GM12878 (cell line): ENCODE measurements at regions not wholly inside any gene's neighbourhood (a gene's known extent, or its start where the extent isn't known, plus 50 kb on each side); places are given as distances from the start of the nearest gene placed in this dataset.

Source experiments
- ATAC-seq: fragments of 200-7000 bp; cut with Tn5 transposase; 3 replicates; pipeline ENCODE4 v1.9.1; 2020; ENCODE audit warnings: mild to moderate bottlenecking, moderate library complexity
- BruUV-seq: library from RNA; stranded (reverse); fragments of 400-500 nt; replicated peaks from 2 replicates; lab custom pipeline; 2021; lab: Mats Ljungman, UMichigan
- CTCF ChIA-PET: fragments of 300-600 bp; sonication (Branson Sonifier 250); formaldehyde crosslinking; extraction: SDS; loops from one replicate; lab custom pipeline; 2021; ENCODE audit warnings: inconsistent platforms; lab: Yijun Ruan, JAX
- POLR2A ChIA-PET: fragments of 350-600 bp; formaldehyde crosslinking; extraction: SDS; loops from one replicate; lab custom pipeline; 2021; ENCODE audit warnings: inconsistent platforms; lab: Charles Lee
- RAD21 ChIA-PET: fragments of 300-600 bp; sonication (Branson Sonifier 250); formaldehyde crosslinking; loops from one replicate; lab custom pipeline; 2023; ENCODE audit warnings: antibody characterized with exemption; ENCODE audit not compliant: unreplicated experiment; lab: Charles Lee
- SMC1A ChIA-PET: fragments of 300-600 bp; sonication (Branson Sonifier 250); formaldehyde crosslinking; loops from one replicate; lab custom pipeline; 2023; ENCODE audit not compliant: unreplicated experiment, uncharacterized antibody; lab: Charles Lee
- DNase-seq: peaks from one replicate; pipeline ENCODE4 v3.0.0-alpha.2; 2011; ENCODE audit warnings: low read depth, low spot score
- FAIRE-seq: peaks from 3 replicates; lab custom pipeline; 2011; peaks lifted over from hg19 to GRCh38; lab: Jason Lieb, UNC
- H2AFZ ChIP-seq: 2 replicates; pipeline ENCODE4 v1.6.0; 2011; ENCODE audit warnings: low read depth, low read length, control low read depth; ENCODE audit not compliant: control insufficient read depth
- H3K27ac ChIP-seq: 2 replicates; pipeline ENCODE4 v1.5.1; 2011; ENCODE audit warnings: control low read depth; ENCODE audit not compliant: control insufficient read depth, insufficient read depth
- H3K27me3 ChIP-seq, 2 experiments: replicated peaks in 1 of 2; 2 replicates each; pipeline versions ENCODE4 v1.6.0 to v1.6.1; 2011; ENCODE audit warnings: low read length in 1 of 2; ENCODE audit not compliant: control insufficient read depth in 2 of 2, insufficient read depth in 2 of 2
- H3K36me3 ChIP-seq, 2 experiments: 2 replicates each; pipeline ENCODE4 v1.5.1; 2011; ENCODE audit warnings: low read length in 1 of 2; ENCODE audit not compliant: control insufficient read depth in 2 of 2, insufficient read depth in 2 of 2
- H3K4me1 ChIP-seq: 2 replicates; pipeline ENCODE4 v1.6.1; 2011; ENCODE audit warnings: mild to moderate bottlenecking, low read length, moderate library complexity, mixed read lengths; ENCODE audit not compliant: control insufficient read depth, insufficient read depth
- H3K4me2 ChIP-seq: 2 replicates; pipeline ENCODE4 v1.6.0; 2011; ENCODE audit warnings: control low read depth; ENCODE audit not compliant: control insufficient read depth, insufficient read depth
- H3K4me3 ChIP-seq: fragments of 200-600 bp; sonication (generic); 2 replicates; pipeline ENCODE4 v1.5.1; 2016
- H3K79me2 ChIP-seq: 2 replicates; pipeline ENCODE4 v1.6.0; 2011; ENCODE audit warnings: low read length; ENCODE audit not compliant: control insufficient read depth, insufficient read depth
- H3K9ac ChIP-seq: 2 replicates; pipeline ENCODE4 v1.8.0; 2011; ENCODE audit warnings: low read length, control low read depth, mixed read lengths; ENCODE audit not compliant: control insufficient read depth, insufficient read depth
- H3K9me3 ChIP-seq: replicated peaks from 3 replicates; pipeline ENCODE4 v1.5.1; 2011; ENCODE audit warnings: mild to moderate bottlenecking, low read length; ENCODE audit not compliant: control insufficient read depth, insufficient read depth
- H4K20me1 ChIP-seq: 2 replicates; pipeline ENCODE4 v1.6.0; 2011; ENCODE audit not compliant: control insufficient read depth, insufficient read depth
- BMI1 ChIP-seq: fragments of 450-650 bp; IDR thresholded peaks from 2 replicates; pipeline ENCODE4 v1.6.1; 2016; ENCODE audit warnings: mild to moderate bottlenecking, moderate library complexity, borderline replicate concordance
- CREB1 ChIP-seq: IDR thresholded peaks from 2 replicates; pipeline ENCODE4 v1.6.1; 2012; ENCODE audit warnings: low read depth, mild to moderate bottlenecking, inconsistent platforms
- HDAC2 ChIP-seq: fragments of 200-600 bp; sonication (generic); IDR thresholded peaks from 2 replicates; pipeline ENCODE4 v1.6.1; 2017
- MEF2B ChIP-seq: fragments of 450-650 bp; IDR thresholded peaks from 2 replicates; pipeline ENCODE4 v1.6.1; 2018; ENCODE audit warnings: mild to moderate bottlenecking, moderate library complexity; ENCODE audit not compliant: partially characterized antibody, poor library complexity, severe bottlenecking
- NR2F1 ChIP-seq: fragments of 450-650 bp; conservative IDR thresholded peaks from 2 replicates; pipeline ENCODE4 v1.6.1; 2017; ENCODE audit warnings: mild to moderate bottlenecking
- RAD21 ChIP-seq: IDR thresholded peaks from 2 replicates; pipeline ENCODE4 v1.6.1; 2011; ENCODE audit warnings: mild to moderate bottlenecking, low read depth, low read length, moderate library complexity; ENCODE audit not compliant: insufficient read depth
- WGBS: methylation state at CpG from one replicate; pipeline ENCODE4 v1.1.6; 2016; ENCODE audit warnings: low lambda C conversion rate; ENCODE audit not compliant: insufficient replicate concordance, insufficient coverage; ENCODE audit errors: missing lambda C conversion rate; 5-methylcytosine and 5-hydroxymethylcytosine counted together
- in situ Hi-C: fragments of 300-500 bp; cut with MboI; formaldehyde crosslinking; loops from 9 replicates; pipeline ENCODE4 v1.14.3; 2018; ENCODE audit warnings: mixed read lengths
- intact Hi-C: fragments of 100-400 bp; cut with micrococcal nuclease; formaldehyde crosslinking; loops from one replicate; pipeline ENCODE4 v1.14.2; 2022; ENCODE audit not compliant: unreplicated experiment
- TF ChIP-seq, protein P1 (sequence below): IDR thresholded peaks from 2 replicates; pipeline ENCODE4 v1.6.1; 2011; ENCODE audit warnings: borderline replicate concordance, low read depth, mild to moderate bottlenecking, moderate library complexity, low read length; ENCODE audit not compliant: insufficient read depth, poor library complexity, severe bottlenecking
- TF ChIP-seq, protein P2 (sequence below): fragments of 450-650 bp; IDR thresholded peaks from 2 replicates; pipeline ENCODE4 v1.6.1; 2014; ENCODE audit warnings: mild to moderate bottlenecking
- TF ChIP-seq, protein P3 (sequence below): IDR thresholded peaks from 2 replicates; pipeline ENCODE4 v1.6.1; 2012; ENCODE audit warnings: improper control_type of control experiment, low read depth, low read length; ENCODE audit not compliant: insufficient replicate concordance
- TF ChIP-seq, protein P4 (sequence below): fragments of 450-650 bp; formaldehyde crosslinking; IDR thresholded peaks from 2 replicates; pipeline ENCODE4 v1.5.0; 2022; ENCODE audit warnings: mild to moderate bottlenecking, missing genetic modification characterization
- TF ChIP-seq, protein P5 (sequence below): IDR thresholded peaks from 2 replicates; pipeline ENCODE4 v1.6.1; 2012; ENCODE audit warnings: low read depth, low read length, improper control_type of control experiment

DNA sequence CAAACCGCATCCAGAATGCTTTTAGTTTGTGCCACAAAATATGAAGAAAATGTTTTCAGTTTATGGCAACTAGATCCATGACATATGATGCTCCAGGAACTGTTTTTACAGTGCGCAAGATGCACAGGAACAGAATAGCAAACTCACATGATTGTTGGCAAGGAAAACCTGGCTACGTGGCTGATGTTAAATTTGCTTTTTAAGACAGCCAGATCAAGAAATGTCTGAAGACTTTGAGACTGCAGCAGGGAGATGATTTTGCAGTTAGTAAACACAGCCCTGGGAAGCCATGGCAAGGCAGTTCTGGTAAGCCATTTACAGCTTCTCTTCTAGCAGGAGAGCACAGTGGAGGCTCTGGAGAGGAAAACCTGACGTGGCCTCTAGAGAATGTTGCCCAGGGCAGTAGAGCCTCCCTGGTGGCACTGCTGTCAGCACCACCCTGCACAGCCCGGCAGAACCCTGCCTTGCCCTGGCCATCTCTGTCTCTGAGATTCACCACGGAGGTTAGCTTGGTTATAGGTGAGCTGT is 69.8 kb upstream of the TNRC6B start:
- H3K79me2 ChIP-seq = peaks cover 4% of the 10 kb centered on the region
- H3K27ac ChIP-seq = peak overlapping the region; percentile 34; the same call in 1 of the 2 replicates
- no peaks in the 10 kb centered on the region for H3K9me3 ChIP-seq
- in situ Hi-C loops (no loop called here), intact Hi-C loops (no loop called here)
- ChIA-PET RAD21 (interaction anchor here (1.7 to 1.9 kb wide), 2 partner anchors 28 to 64 kb away, joined by 4 to 8 read pairs; no protein-coding TSS in a partner anchor), SMC1A (interaction anchor here (0.9 to 4.1 kb wide), 5 partner anchors 12 to 238 kb away, joined by 3 to 15 read pairs (median 3); partner anchors contain the start of gene TNRC6B), POLR2A (interaction anchor here (1.2 kb wide), 1 partner anchor 66 kb away, joined by 3 read pairs; no protein-coding TSS in a partner anchor), CTCF (interaction anchor here (0.9 to 2.1 kb wide), 5 partner anchors 8 to 240 kb away, joined by 3 to 5 read pairs (median 4); no protein-coding TSS in a partner anchor)
- ATAC-seq = no peak; the same call in 2 of the 3 replicates
- no TSS peak for BruUV-seq
- no peaks in the 10 kb centered on the region for H4K20me1 ChIP-seq
- peak overlapping the region; percentile 15 for H2AFZ ChIP-seq
- 18% methylated on average over 6 of the region's 6 CpGs for WGBS
- H3K9ac ChIP-seq = 0 out of 2 replicates have a peak overlapping the region, but pooled peaks have one; percentile 23
- no peaks in the 10 kb centered on the region for H3K27me3 ChIP-seq
- no peak for DNase-seq
- FAIRE-seq = no peak
- peaks cover 7% of the 10 kb centered on the region for H3K4me1 ChIP-seq
- H3K36me3 ChIP-seq = no peaks in the 10 kb centered on the region
- no peak overlapping the region for H3K4me3 ChIP-seq
- H3K4me2 ChIP-seq = peak overlapping the region; percentile 71
- TF ChIP-seq, protein P1, sequence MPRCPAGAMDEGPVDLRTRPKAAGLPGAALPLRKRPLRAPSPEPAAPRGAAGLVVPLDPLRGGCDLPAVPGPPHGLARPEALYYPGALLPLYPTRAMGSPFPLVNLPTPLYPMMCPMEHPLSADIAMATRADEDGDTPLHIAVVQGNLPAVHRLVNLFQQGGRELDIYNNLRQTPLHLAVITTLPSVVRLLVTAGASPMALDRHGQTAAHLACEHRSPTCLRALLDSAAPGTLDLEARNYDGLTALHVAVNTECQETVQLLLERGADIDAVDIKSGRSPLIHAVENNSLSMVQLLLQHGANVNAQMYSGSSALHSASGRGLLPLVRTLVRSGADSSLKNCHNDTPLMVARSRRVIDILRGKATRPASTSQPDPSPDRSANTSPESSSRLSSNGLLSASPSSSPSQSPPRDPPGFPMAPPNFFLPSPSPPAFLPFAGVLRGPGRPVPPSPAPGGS = no peak
- TF ChIP-seq MEF2B (no peak), HDAC2 (no peak), CREB1 (no peak), RAD21 (no peak), NR2F1 (no peak), BMI1 (no peak)
- TF ChIP-seq, protein P2, sequence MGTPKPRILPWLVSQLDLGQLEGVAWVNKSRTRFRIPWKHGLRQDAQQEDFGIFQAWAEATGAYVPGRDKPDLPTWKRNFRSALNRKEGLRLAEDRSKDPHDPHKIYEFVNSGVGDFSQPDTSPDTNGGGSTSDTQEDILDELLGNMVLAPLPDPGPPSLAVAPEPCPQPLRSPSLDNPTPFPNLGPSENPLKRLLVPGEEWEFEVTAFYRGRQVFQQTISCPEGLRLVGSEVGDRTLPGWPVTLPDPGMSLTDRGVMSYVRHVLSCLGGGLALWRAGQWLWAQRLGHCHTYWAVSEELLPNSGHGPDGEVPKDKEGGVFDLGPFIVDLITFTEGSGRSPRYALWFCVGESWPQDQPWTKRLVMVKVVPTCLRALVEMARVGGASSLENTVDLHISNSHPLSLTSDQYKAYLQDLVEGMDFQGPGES = no peak
- TF ChIP-seq, protein P3, sequence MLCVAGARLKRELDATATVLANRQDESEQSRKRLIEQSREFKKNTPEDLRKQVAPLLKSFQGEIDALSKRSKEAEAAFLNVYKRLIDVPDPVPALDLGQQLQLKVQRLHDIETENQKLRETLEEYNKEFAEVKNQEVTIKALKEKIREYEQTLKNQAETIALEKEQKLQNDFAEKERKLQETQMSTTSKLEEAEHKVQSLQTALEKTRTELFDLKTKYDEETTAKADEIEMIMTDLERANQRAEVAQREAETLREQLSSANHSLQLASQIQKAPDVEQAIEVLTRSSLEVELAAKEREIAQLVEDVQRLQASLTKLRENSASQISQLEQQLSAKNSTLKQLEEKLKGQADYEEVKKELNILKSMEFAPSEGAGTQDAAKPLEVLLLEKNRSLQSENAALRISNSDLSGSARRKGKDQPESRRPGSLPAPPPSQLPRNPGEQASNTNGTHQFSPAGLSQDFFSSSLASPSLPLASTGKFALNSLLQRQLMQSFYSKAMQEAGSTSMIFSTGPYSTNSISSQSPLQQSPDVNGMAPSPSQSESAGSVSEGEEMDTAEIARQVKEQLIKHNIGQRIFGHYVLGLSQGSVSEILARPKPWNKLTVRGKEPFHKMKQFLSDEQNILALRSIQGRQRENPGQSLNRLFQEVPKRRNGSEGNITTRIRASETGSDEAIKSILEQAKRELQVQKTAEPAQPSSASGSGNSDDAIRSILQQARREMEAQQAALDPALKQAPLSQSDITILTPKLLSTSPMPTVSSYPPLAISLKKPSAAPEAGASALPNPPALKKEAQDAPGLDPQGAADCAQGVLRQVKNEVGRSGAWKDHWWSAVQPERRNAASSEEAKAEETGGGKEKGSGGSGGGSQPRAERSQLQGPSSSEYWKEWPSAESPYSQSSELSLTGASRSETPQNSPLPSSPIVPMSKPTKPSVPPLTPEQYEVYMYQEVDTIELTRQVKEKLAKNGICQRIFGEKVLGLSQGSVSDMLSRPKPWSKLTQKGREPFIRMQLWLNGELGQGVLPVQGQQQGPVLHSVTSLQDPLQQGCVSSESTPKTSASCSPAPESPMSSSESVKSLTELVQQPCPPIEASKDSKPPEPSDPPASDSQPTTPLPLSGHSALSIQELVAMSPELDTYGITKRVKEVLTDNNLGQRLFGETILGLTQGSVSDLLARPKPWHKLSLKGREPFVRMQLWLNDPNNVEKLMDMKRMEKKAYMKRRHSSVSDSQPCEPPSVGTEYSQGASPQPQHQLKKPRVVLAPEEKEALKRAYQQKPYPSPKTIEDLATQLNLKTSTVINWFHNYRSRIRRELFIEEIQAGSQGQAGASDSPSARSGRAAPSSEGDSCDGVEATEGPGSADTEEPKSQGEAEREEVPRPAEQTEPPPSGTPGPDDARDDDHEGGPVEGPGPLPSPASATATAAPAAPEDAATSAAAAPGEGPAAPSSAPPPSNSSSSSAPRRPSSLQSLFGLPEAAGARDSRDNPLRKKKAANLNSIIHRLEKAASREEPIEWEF = no peak
- TF ChIP-seq, protein P4, sequence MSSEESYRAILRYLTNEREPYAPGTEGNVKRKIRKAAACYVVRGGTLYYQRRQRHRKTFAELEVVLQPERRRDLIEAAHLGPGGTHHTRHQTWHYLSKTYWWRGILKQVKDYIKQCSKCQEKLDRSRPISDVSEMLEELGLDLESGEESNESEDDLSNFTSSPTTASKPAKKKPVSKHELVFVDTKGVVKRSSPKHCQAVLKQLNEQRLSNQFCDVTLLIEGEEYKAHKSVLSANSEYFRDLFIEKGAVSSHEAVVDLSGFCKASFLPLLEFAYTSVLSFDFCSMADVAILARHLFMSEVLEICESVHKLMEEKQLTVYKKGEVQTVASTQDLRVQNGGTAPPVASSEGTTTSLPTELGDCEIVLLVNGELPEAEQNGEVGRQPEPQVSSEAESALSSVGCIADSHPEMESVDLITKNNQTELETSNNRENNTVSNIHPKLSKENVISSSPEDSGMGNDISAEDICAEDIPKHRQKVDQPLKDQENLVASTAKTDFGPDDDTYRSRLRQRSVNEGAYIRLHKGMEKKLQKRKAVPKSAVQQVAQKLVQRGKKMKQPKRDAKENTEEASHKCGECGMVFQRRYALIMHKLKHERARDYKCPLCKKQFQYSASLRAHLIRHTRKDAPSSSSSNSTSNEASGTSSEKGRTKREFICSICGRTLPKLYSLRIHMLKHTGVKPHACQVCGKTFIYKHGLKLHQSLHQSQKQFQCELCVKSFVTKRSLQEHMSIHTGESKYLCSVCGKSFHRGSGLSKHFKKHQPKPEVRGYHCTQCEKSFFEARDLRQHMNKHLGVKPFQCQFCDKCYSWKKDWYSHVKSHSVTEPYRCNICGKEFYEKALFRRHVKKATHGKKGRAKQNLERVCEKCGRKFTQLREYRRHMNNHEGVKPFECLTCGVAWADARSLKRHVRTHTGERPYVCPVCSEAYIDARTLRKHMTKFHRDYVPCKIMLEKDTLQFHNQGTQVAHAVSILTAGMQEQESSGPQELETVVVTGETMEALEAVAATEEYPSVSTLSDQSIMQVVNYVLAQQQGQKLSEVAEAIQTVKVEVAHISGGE (CRISPR knock-in tag) = no peak
- TF ChIP-seq, protein P5, sequence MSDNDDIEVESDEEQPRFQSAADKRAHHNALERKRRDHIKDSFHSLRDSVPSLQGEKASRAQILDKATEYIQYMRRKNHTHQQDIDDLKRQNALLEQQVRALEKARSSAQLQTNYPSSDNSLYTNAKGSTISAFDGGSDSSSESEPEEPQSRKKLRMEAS = no peak
